Esophagus muscularis mucosa (tissue), 4 donors: ENCODE measurements at regions not wholly inside any gene's neighbourhood (a gene's known extent, or its start where the extent isn't known, plus 50 kb on each side); places are given as distances from the start of the nearest gene placed in this dataset.

Experiments used
- DNase-seq: peaks from one replicate; pipeline ENCODE4 v3.0.0-alpha.2; 2017; ENCODE audit errors: extremely low spot score
- H3K27ac ChIP-seq, 4 donors: fragments of 200-600 bp; sonication (generic); replicated peaks in 1 of 4; 1 replicate in 3 of 4; 2 replicates in 1 of 4; pipeline ENCODE4 v1.5.1; 2016 to 2019; ENCODE audit warnings: mild to moderate bottlenecking in 1 of 4
- H3K27me3 ChIP-seq, 4 donors: fragments of 200-600 bp; sonication (generic); one replicate each; pipeline versions ENCODE4 v1.5.1 to v1.6.0; 2016 to 2019
- H3K36me3 ChIP-seq, 4 donors: fragments of 200-600 bp; sonication (generic); one replicate each; pipeline ENCODE4 v1.5.1; 2016 to 2019
- H3K4me1 ChIP-seq, 4 donors: fragments of 200-600 bp; sonication (generic); one replicate each; pipeline ENCODE4 v1.5.1; 2016 to 2019
- H3K4me3 ChIP-seq, 4 donors: fragments of 200-600 bp; sonication (generic); 1 replicate in 2 of 4; 2 replicates in 2 of 4; pipeline ENCODE4 v1.5.1; 2016 to 2019; ENCODE audit warnings: mild to moderate bottlenecking in 4 of 4, moderate library complexity in 1 of 4
- H3K9me3 ChIP-seq, 4 donors: fragments of 200-600 bp; sonication (generic); 1 replicate in 3 of 4; 2 replicates in 1 of 4; pipeline ENCODE4 v1.5.1; 2016 to 2019
- EP300 ChIP-seq: sonication (generic); formaldehyde crosslinking; IDR thresholded peaks from one replicate; pipeline ENCODE4 v1.6.1; 2017; ENCODE audit warnings: antibody characterized with exemption
- POLR2A ChIP-seq: fragments of 450-650 bp; IDR thresholded peaks from one replicate; pipeline ENCODE4 v1.6.1; 2017; ENCODE audit warnings: antibody characterized with exemption, moderate library complexity, mild to moderate bottlenecking, low read depth
- POLR2AphosphoS5 ChIP-seq, 2 donors: sonication (generic); formaldehyde crosslinking; IDR thresholded peaks; one replicate each; pipeline ENCODE4 v1.6.1; 2017; ENCODE audit warnings: antibody characterized with exemption in 2 of 2
- WGBS: methylation state at CpG from one replicate; pipeline ENCODE4 v1.1.5; 2018; 5-methylcytosine and 5-hydroxymethylcytosine counted together
- intact Hi-C: fragments of 100-400 bp; cut with DNase I; formaldehyde crosslinking; loops from one replicate; pipeline ENCODE4 v1.15.1; 2023
- TF ChIP-seq, protein P1 (sequence below), 3 experiments: fragments of 200-600 bp in 2 of 3; fragments of 450-650 bp in 1 of 3; sonication (generic) in 2 of 3; IDR thresholded peaks; one replicate each; pipeline ENCODE4 v1.5.1; 2017 to 2019; ENCODE audit warnings: antibody characterized with exemption in 3 of 3, mild to moderate bottlenecking in 2 of 3, moderate library complexity in 1 of 3

DNA sequence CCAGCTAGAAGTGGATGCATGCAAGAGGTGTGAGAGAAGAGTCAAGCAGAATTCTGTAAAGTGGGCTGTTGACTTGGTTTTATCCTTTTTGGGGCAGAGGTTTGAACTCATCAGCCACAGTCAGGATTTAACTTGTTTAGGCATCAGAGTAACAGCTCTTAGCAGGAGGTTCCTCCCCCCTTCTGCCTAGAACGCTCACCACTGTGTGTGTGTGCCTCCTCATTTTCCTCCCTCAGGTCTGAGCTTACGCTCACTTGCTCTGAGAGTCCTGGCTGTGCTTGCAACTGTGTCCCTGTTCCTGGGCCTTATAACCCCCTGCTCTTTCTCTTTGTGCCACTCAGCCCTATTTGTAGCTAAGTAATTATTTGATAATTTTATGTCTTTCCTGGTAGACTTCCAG lies 167.9 kb downstream of the TMEM182 start:
- intact Hi-C loops = no loop called here
- no peak overlapping the region for H3K4me3 ChIP-seq
- no peaks in the 10 kb centered on the region for H3K9me3 ChIP-seq
- no peak overlapping the region for H3K27ac ChIP-seq
- DNase-seq = no peak
- H3K36me3 ChIP-seq = no peaks in the 10 kb centered on the region
- WGBS = 38% methylated on average over 2 of the region's 2 CpGs
- TF ChIP-seq EP300 = no peak
- no peak for TF ChIP-seq POLR2AphosphoS5 (IDR thresholded peaks at IDR 0.05)
- no peak for TF ChIP-seq POLR2A
- TF ChIP-seq, protein P1, sequence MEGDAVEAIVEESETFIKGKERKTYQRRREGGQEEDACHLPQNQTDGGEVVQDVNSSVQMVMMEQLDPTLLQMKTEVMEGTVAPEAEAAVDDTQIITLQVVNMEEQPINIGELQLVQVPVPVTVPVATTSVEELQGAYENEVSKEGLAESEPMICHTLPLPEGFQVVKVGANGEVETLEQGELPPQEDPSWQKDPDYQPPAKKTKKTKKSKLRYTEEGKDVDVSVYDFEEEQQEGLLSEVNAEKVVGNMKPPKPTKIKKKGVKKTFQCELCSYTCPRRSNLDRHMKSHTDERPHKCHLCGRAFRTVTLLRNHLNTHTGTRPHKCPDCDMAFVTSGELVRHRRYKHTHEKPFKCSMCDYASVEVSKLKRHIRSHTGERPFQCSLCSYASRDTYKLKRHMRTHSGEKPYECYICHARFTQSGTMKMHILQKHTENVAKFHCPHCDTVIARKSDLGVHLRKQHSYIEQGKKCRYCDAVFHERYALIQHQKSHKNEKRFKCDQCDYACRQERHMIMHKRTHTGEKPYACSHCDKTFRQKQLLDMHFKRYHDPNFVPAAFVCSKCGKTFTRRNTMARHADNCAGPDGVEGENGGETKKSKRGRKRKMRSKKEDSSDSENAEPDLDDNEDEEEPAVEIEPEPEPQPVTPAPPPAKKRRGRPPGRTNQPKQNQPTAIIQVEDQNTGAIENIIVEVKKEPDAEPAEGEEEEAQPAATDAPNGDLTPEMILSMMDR (IDR thresholded peaks at IDR 0.05) = no peak
- no peaks in the 10 kb centered on the region for H3K4me1 ChIP-seq
- no peaks in the 10 kb centered on the region for H3K27me3 ChIP-seq

DNA sequence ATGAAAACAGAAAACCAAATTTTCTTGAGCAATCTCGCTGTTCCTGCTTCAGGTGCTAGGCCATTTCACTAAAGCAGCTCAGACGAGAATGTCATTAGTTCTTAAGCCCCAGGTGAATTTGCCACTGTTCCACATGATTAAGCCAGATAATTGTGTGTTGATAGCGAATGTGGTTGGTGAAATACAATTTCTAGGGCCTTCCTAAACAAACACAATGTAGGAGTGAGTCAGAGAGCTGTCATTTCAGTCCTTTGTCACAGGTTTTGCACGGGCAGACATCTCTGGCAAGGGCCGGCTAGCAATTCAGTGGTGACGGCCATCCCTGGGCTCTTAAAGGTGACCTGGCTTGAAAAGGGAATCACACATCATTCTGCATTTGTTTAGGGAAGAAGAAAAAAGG lies 170.7 kb downstream of the TMEM182 start:
- no peaks in the 10 kb centered on the region for H3K9me3 ChIP-seq
- no peak overlapping the region for H3K4me3 ChIP-seq
- H3K27me3 ChIP-seq = no peaks in the 10 kb centered on the region
- H3K27ac ChIP-seq = no peak overlapping the region
- intact Hi-C loops = no loop called here
- no peak for DNase-seq
- TF ChIP-seq POLR2AphosphoS5 (IDR thresholded peaks at IDR 0.05) (no peak), POLR2A (no peak), EP300 (no peak)
- TF ChIP-seq, protein P1 (IDR thresholded peaks at IDR 0.05) = no peak
- H3K36me3 ChIP-seq = no peaks in the 10 kb centered on the region
- WGBS = 63% methylated on average over 6 of the region's 6 CpGs
- no peaks in the 10 kb centered on the region for H3K4me1 ChIP-seq

DNA sequence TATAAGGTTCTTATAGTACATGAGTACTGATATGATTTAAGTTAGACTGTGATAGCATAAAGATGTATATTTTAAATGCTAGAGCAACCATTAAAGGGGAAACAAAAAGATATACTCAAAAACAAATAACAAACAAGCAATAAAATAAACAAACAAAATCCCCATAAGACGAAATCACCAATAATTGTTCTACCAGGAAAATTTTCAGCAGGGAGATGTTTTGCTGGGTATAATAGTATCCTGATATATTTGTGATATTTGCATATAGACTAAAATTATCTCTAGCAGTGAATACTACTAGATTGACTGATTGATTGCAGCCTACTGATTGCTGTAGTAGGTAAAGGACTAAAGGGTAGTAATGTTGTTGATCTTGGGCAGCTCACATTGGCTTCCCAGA lies 177.4 kb downstream of the TMEM182 start:
- Histone ChIP-seq H3K36me3 (no peaks in the 10 kb centered on the region), H3K4me3 (no peak overlapping the region), H3K4me1 (no peaks in the 10 kb centered on the region), H3K27me3 (no peaks in the 10 kb centered on the region), H3K27ac (no peak overlapping the region), H3K9me3 (peaks cover 0 to 11% (median 0%) of the 10 kb centered on the region in 4 donors)
- 24% methylated on average over 1 of the region's 1 CpG for WGBS
- intact Hi-C loops = no loop called here
- DNase-seq = no peak
- TF ChIP-seq EP300 (no peak), POLR2AphosphoS5 (IDR thresholded peaks at IDR 0.05) (no peak), POLR2A (no peak)
- TF ChIP-seq, protein P1 (IDR thresholded peaks at IDR 0.05) = no peak

DNA sequence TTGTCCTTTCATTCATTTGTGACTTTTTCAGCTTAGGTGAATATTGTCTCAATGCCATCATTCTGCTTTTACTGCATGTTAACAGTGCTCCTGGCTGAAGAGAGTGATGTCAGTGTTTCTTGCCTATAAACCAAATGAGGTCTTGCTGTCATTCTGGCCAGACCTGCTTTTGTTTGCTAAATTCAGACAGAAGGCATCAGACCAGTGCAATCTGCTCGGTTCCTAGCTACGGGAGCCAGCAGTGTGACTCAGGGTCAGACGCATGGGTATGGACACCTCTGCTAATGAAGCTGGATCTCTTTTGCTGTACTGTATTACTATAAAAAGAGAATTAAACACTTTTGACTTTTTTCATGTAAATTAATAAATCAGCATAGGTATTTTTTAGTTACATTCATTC lies 178.9 kb downstream of the TMEM182 start:
- Histone ChIP-seq H3K4me3 (no peak overlapping the region), H3K36me3 (no peaks in the 10 kb centered on the region), H3K9me3 (peaks cover 0 to 11% (median 0%) of the 10 kb centered on the region in 4 donors), H3K27ac (no peak overlapping the region), H3K4me1 (no peaks in the 10 kb centered on the region), H3K27me3 (no peaks in the 10 kb centered on the region)
- DNase-seq = no peak
- TF ChIP-seq POLR2A (no peak), POLR2AphosphoS5 (IDR thresholded peaks at IDR 0.05) (no peak), EP300 (no peak)
- TF ChIP-seq, protein P1 (IDR thresholded peaks at IDR 0.05) = no peak
- intact Hi-C loops = no loop called here
- 84% methylated on average over 3 of the region's 3 CpGs for WGBS

DNA sequence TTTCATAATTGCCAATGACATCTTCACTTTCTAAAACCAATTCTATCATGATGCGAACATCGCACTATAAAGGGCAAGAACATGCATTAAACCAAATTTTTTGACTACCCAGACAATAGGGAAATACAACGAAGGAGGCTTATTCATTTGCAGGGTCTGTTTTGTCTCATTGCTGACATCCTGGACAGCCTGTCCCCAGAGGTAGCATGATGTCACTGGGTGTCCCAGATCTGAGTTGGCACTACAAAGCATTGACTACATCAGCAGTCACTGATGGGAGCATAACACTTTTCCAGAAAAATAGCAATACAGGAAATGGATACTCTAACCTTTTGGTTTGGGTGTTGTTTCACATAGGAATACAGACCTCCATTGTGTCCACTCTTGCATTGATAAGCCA lies 180.3 kb downstream of the TMEM182 start:
- no peak overlapping the region for H3K4me3 ChIP-seq
- DNase-seq = no peak
- intact Hi-C loops = no loop called here
- no peak for TF ChIP-seq POLR2AphosphoS5 (IDR thresholded peaks at IDR 0.05)
- TF ChIP-seq, protein P1 (IDR thresholded peaks at IDR 0.05) = no peak
- TF ChIP-seq POLR2A = no peak
- TF ChIP-seq EP300 = no peak
- H3K27ac ChIP-seq = no peak overlapping the region
- no peaks in the 10 kb centered on the region for H3K4me1 ChIP-seq
- peaks cover 0 to 11% (median 0%) of the 10 kb centered on the region in 4 donors for H3K9me3 ChIP-seq
- WGBS = 86% methylated on average over 3 of the region's 3 CpGs
- no peaks in the 10 kb centered on the region for H3K36me3 ChIP-seq
- H3K27me3 ChIP-seq = no peaks in the 10 kb centered on the region
